HS-5 (cell line): ENCODE measurements at regions not wholly inside any gene's neighbourhood (a gene's known extent, or its start where the extent isn't known, plus 50 kb on each side); places are given as distances from the start of the nearest gene placed in this dataset.

ENCODE experiments used
- DNase-seq: peaks from one replicate; pipeline ENCODE4 v3.0.0-alpha.2; 2012; ENCODE audit warnings: low read depth

DNA sequence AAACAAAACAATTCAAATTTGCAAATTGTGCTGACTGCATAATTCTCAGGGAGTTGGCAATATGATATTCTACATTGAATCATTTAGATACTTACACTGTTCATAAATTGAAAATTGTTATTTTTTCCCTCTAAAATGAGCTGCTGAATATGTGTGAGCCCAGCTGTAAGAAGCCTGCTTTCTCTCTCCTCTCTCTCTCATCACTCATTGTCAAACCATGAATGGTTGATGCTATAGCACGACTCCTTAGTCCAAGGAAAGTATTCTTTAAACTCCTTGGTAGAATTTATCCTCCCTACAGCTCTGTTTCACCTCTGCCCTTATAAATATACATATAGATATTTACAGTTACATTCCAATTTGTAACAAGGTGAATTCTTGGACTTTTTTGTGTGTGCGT is 116.4 kb upstream of the POU3F2 start:
- no peak for DNase-seq

DNA sequence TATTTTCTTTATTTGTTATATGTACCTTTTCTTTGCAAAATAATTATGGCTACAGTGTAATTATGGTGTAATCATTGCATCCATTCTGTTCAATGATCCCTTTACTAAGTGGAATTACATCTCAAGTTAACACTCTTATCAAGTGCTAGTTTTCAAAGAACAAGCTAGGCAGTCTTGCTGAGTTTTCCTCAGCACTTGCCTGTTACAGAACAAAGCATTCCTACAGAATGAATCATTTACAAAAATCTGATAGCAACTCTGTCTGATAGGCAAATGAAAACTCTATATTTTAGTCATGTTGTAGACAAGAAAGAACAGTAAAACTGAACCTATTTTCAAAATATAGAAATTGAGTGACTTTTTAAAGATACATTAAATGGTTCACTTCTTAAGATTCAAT is 109.8 kb upstream of the POU3F2 start:
- DNase-seq, result peak; percentile 19

DNA sequence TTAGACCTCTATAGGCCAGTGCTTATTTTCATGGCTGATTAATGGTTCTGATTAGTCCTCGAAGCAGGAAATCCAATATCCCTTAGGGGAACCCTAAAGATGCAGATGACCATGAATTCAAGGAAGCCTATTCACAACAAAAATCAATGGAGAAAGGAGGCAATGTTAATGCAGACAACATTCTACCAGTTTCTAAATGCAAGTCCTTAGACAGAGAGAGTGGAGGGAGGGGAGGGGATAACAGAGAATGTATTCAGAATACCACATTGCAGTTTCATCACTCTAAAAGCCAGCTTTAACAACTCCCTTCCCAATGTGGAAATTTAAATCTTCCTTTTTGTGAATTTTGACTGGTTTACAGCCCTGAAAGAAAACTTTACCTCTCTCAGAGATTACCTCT is 87.1 kb upstream of the POU3F2 start:
- no peak for DNase-seq

DNA sequence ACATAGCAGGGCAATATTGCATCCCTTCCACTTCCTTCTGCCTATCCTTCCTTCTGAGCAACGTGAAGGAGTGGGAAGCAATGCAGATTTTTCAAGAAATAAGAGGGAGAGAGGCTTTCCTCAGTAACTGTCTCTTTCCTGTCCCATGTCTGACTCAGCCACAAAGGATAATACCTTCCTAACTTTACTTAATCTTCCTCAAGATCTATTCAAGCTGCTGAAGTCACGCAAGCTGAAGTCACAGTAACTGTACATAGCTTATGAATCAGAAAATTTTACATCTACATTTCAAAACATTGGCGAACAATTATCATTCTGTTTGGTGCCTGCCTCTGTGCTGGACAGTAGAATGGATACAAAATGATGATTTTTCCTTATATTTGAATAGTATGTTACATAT is 86.4 kb upstream of the POU3F2 start:
- DNase-seq, result no peak

DNA sequence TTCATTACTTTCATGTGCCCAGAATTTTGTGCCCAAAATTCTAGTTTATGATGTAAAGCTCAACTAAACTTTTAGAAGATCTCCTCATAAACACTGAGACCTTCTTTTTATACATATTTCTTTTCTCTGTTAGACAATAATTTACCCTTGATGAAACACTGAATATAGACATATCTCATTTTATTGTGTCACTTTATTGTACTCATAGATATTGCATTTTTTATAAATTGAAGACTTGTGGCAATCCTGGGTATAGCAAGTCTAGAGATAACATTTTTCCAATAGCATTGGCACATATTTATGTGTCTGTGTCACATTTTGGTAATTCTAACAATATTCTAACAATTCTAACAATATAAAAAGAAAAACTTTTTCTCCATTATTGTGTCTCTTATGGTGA is 74.9 kb upstream of the POU3F2 start:
- no peak for DNase-seq

DNA sequence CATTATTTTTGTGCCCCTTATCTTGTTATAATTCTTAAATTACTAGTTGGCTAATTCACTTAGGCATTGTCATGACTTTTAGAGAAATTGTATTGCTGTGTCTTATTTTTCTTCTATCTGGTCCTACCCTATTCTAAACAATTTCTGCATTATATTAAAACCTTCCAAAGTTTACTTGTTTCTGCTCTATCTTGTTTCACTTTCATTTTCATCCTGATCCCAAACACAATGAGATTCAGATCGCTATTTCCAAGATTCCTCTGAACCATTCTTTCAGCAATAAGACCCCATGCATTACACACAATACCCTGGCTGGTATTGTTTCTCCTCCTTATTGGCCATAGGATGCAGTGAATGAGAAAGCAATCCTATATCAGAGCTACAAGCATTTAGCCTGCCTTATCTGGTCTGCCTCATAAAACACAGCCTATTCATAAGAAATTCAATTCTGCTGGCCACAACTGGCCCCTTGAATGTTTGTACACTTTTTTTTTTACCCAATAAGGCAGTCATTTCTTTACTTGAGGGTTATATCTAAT is 69.9 kb upstream of the POU3F2 start:
- no peak for DNase-seq

DNA sequence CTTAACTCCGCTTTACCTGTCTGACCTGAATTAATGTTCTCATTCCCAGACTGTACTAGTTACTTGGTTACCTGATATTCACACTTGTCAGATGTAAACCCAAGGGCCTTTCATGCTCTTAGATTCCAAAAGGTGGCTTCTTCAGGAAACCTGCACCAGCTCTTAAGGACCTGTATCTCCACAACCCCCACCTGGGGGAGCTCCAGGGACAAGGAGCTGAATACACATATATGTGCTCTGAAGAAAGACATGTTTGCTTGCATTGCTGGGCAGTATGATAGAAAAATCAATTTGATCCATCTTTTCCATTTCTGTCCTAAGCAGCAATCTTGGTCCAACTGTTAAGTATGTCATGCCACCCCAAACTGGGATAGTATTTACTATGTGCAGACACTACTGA is 64.8 kb upstream of the POU3F2 start:
- DNase-seq, result no peak

DNA sequence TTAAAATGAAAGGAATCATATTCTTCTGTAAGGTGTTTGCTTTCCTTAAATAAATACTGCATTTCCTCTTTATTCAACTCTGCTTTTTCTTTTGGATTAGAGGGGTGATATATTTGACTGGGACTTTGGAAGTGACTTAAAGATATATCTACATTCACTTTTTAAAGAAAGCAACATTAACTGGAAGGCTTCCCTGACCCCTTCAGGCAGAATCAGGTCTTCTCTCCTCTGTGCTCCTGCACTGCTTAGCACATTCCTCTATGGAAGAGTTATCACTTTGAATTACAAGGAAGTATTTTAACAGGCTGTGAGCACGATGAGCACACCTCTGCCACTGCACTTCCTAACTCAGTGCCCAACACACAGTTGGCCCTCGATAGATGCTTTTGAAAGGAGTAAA is 59.2 kb upstream of the POU3F2 start:
- no peak for DNase-seq

DNA sequence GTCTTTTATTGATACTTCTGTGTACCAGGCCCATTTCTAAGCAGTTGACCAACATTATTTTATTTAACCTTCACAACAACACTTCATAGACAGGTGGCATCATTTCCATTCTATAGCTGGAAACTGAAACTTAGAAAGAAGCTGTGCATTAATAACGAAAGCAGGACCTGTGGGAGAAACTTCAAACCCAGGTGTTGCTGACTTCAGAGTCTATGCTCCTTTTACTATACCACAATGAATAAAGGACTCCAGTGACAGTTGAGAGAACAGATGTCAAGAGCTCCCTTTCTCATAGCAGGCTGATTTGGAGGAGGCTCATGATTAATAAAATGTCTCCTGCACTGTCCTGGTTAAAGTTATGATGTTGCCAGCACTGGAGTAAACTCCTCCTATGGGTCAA is 56.6 kb upstream of the POU3F2 start:
- DNase-seq, result no peak

DNA sequence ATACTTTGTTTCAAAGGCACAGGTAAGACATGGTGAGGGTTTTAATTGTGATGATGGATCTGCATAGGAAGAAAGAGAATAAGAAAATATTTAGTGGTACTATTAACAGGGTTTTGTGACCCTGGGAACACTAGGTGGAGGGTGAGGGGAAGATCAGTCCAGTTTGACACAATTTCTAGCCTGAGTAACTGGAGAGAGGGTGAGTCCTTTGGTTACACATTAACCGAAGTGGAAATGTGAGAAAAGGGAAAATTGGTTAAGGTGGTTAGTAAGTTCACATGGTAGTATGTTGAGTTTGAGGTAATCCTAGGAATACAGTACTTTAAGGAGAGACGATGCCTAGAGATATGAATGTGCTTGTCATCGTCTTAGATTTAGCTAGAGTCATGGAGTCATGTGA is 54.8 kb upstream of the POU3F2 start:
- DNase-seq, result no peak

DNA sequence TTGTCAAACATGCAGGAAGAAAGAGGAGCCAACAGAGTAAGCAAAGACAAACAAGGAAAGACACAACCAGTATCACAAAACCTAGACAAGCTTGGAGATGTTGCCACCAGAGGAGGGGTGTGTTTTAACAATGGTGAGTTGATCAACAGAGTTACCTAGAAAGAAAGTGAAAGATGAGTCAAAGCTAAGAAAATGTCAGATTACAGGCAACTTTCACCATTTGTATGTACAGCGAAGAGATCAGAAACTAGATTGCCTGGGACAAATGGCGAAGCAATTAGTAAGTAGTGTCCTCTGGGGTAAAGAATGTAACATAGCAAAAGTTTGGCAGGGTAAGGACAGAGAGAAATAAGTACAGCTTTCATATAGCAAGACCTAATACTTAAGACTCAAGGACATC is 51.6 kb upstream of the POU3F2 start:
- no peak for DNase-seq

DNA sequence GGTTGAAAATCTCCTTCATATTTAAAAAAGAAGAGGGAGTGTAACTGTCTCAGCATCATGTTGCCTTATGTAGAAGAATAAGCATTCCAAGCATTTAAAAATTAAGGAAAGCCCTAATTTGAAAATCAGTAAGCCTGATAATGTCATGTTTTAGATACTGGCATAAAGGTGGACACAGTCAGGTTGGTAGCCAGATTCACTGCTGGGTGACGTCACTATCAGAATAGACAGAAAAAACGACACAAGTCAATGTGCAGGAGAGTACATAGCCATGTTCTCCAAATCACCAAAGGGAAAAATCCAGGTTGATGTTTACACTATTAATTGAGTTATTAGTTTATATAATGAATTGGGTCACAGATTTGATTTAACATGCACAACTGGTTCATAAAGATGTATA is 50.8 kb upstream of the POU3F2 start:
- DNase-seq, result no peak
